Body of pancreas (tissue), 4 donors: ENCODE measurements at regions not wholly inside any gene's neighbourhood (a gene's known extent, or its start where the extent isn't known, plus 50 kb on each side); places are given as distances from the start of the nearest gene placed in this dataset.

Experiments
- CTCF ChIP-seq, 7 experiments: fragments of 450-650 bp in 4 of 7; fragments of 200-600 bp in 3 of 7; sonication (generic) in 3 of 7; IDR thresholded peaks; one replicate each; pipeline ENCODE4 v1.5.1; 2016 to 2019; ENCODE audit warnings: antibody characterized with exemption in 7 of 7
- POLR2A ChIP-seq, 3 donors: fragments of 450-650 bp; IDR thresholded peaks; one replicate each; pipeline ENCODE4 v1.6.1; 2016; ENCODE audit warnings: antibody characterized with exemption in 3 of 3, mild to moderate bottlenecking in 2 of 3

- no peak for TF ChIP-seq CTCF (IDR thresholded peaks at IDR 0.05)
- no peak for TF ChIP-seq POLR2A (IDR thresholded peaks at IDR 0.05)
These were observed 211.2 kb upstream of the POF1B start for GRCh38 chrX:85590638-85591037.
